ENCODE measurements at regions not wholly inside any gene's neighbourhood (a gene's known extent, or its start where the extent isn't known, plus 50 kb on each side); places are given as distances from the start of the nearest gene placed in this dataset.

DNA sequence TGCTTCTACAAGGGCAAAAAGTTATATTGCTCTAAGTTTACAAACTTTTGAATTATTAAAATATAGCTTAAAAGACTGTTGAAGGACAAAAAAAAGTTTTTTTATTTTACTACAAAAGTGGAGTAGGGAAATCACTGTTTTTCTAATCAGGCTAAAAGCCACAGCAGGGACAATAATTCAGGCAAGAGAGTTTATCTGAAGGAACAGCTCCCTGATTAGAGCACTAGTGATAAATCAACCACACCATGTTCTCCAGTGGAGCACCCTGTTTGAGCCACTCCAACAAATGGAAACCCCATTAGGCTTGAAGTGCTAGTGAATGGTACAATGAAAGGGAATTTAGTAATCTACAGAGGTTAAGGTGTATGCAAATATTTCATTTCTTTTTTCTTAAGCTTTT, 357.1 kb downstream of the SEMA3D start:
- TF ChIP-seq, protein P1, sequence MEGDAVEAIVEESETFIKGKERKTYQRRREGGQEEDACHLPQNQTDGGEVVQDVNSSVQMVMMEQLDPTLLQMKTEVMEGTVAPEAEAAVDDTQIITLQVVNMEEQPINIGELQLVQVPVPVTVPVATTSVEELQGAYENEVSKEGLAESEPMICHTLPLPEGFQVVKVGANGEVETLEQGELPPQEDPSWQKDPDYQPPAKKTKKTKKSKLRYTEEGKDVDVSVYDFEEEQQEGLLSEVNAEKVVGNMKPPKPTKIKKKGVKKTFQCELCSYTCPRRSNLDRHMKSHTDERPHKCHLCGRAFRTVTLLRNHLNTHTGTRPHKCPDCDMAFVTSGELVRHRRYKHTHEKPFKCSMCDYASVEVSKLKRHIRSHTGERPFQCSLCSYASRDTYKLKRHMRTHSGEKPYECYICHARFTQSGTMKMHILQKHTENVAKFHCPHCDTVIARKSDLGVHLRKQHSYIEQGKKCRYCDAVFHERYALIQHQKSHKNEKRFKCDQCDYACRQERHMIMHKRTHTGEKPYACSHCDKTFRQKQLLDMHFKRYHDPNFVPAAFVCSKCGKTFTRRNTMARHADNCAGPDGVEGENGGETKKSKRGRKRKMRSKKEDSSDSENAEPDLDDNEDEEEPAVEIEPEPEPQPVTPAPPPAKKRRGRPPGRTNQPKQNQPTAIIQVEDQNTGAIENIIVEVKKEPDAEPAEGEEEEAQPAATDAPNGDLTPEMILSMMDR (IDR thresholded peaks at IDR 0.05), result no peak
- TF ChIP-seq JUN (IDR thresholded peaks at IDR 0.05), result no peak
- TF ChIP-seq POLR2A (IDR thresholded peaks at IDR 0.05; ENCODE audit: low read length), result no peak
- TF ChIP-seq, protein P2, sequence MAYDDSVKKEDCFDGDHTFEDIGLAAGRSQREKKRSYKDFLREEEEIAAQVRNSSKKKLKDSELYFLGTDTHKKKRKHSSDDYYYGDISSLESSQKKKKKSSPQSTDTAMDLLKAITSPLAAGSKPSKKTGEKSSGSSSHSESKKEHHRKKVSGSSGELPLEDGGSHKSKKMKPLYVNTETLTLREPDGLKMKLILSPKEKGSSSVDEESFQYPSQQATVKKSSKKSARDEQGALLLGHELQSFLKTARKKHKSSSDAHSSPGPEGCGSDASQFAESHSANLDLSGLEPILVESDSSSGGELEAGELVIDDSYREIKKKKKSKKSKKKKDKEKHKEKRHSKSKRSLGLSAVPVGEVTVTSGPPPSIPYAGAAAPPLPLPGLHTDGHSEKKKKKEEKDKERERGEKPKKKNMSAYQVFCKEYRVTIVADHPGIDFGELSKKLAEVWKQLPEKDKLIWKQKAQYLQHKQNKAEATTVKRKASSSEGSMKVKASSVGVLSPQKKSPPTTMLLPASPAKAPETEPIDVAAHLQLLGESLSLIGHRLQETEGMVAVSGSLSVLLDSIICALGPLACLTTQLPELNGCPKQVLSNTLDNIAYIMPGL (CRISPR knock-in tag; IDR thresholded peaks at IDR 0.05; ENCODE audit: borderline replicate concordance), result no peak
- no peak for TF ChIP-seq MAX (IDR thresholded peaks at IDR 0.05)
- no peak for TF ChIP-seq GATA3 (IDR thresholded peaks at IDR 0.05; ENCODE audit: borderline replicate concordance)
- no peak for TF ChIP-seq ESRRA (IDR thresholded peaks at IDR 0.05; ENCODE audit: borderline replicate concordance, low read length)
- TF ChIP-seq RAD21 (conservative IDR thresholded peaks at IDR 0.05 in 1 of 2, IDR thresholded peaks at IDR 0.05 in 1 of 2), result no peak
- TF ChIP-seq CBX8 (IDR thresholded peaks at IDR 0.05), result no peak
- no peak for TF ChIP-seq REST (IDR thresholded peaks at IDR 0.05)
- TF ChIP-seq, protein P3, sequence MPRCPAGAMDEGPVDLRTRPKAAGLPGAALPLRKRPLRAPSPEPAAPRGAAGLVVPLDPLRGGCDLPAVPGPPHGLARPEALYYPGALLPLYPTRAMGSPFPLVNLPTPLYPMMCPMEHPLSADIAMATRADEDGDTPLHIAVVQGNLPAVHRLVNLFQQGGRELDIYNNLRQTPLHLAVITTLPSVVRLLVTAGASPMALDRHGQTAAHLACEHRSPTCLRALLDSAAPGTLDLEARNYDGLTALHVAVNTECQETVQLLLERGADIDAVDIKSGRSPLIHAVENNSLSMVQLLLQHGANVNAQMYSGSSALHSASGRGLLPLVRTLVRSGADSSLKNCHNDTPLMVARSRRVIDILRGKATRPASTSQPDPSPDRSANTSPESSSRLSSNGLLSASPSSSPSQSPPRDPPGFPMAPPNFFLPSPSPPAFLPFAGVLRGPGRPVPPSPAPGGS (IDR thresholded peaks at IDR 0.05), result no peak
- no peak for TF ChIP-seq ZFP36 (IDR thresholded peaks at IDR 0.05; ENCODE audit: borderline replicate concordance, partially characterized antibody)
